Duodenal mucosa (tissue), 2 donors: ENCODE measurements at regions not wholly inside any gene's neighbourhood (a gene's known extent, or its start where the extent isn't known, plus 50 kb on each side); places are given as distances from the start of the nearest gene placed in this dataset.
"Not testable (repeated sequence)": the region's sequence is repeated elsewhere in the genome, so short reads cannot be mapped to it uniquely, and the experiment has no call there.

Experiments used
- H3K27ac ChIP-seq: one replicate; pipeline ENCODE4 v1.7.0; 2013; ENCODE audit warnings: low read depth, low read length
- H3K27me3 ChIP-seq, 2 donors: one replicate each; pipeline ENCODE4 v1.7.0; 2013; ENCODE audit warnings: low read length in 2 of 2, control low read depth in 1 of 2; ENCODE audit not compliant: insufficient read depth in 2 of 2, control insufficient read depth in 1 of 2
- H3K36me3 ChIP-seq, 2 donors: one replicate each; pipeline ENCODE4 v1.7.0; 2013; ENCODE audit warnings: low read length in 2 of 2, control low read depth in 1 of 2; ENCODE audit not compliant: insufficient read depth in 2 of 2, control insufficient read depth in 1 of 2
- H3K4me1 ChIP-seq, 2 donors: one replicate each; pipeline ENCODE4 v1.7.0; 2013; ENCODE audit warnings: low read length in 2 of 2, control low read depth in 1 of 2; ENCODE audit not compliant: insufficient read depth in 2 of 2, control insufficient read depth in 1 of 2
- H3K4me3 ChIP-seq, 2 donors: one replicate each; pipeline ENCODE4 v1.7.0; 2013; ENCODE audit warnings: low read length in 2 of 2, low read depth in 1 of 2
- H3K9ac ChIP-seq, 2 donors: one replicate each; pipeline ENCODE4 v1.7.0; 2013; ENCODE audit warnings: low read length in 2 of 2, low read depth in 1 of 2
- H3K9me3 ChIP-seq, 2 donors: one replicate each; pipeline ENCODE4 v1.7.0; 2013; ENCODE audit warnings: low read length in 2 of 2, control low read depth in 1 of 2; ENCODE audit not compliant: control insufficient read depth in 1 of 2

GRCh38 chr4:1566838-1567518 is 117.1 kb downstream of the FAM53A start:
- no peaks in the 10 kb centered on the region for H3K4me1 ChIP-seq
- no peak overlapping the region for H3K9ac ChIP-seq
- no peaks in the 10 kb centered on the region for H3K9me3 ChIP-seq
- H3K27me3 ChIP-seq: peaks cover 9 to 19% of the 10 kb centered on the region in 2 donors
- H3K27ac ChIP-seq: no peak overlapping the region
- H3K4me3 ChIP-seq: no peak overlapping the region
- H3K36me3 ChIP-seq: no peaks in the 10 kb centered on the region

GRCh38 chr4:1566301-1566837 is 117.7 kb downstream of the FAM53A start:
- H3K9me3 ChIP-seq, H3K27ac ChIP-seq, H3K36me3 ChIP-seq, H3K4me1 ChIP-seq, H3K9ac ChIP-seq, H3K4me3 ChIP-seq: not testable (repeated sequence)
- peaks cover 9 to 19% of the 10 kb centered on the region in 2 donors for H3K27me3 ChIP-seq

- Histone ChIP-seq H3K27me3 (peaks cover 9 to 19% of the 10 kb centered on the region in 2 donors), H3K4me3 (no peak overlapping the region), H3K27ac (no peak overlapping the region), H3K36me3 (no peaks in the 10 kb centered on the region), H3K4me1 (no peaks in the 10 kb centered on the region), H3K9ac (no peak overlapping the region), H3K9me3 (no peaks in the 10 kb centered on the region)
Measured at GRCh38 chr4:1565598-1566295, 118.4 kb downstream of the FAM53A start.

DNA sequence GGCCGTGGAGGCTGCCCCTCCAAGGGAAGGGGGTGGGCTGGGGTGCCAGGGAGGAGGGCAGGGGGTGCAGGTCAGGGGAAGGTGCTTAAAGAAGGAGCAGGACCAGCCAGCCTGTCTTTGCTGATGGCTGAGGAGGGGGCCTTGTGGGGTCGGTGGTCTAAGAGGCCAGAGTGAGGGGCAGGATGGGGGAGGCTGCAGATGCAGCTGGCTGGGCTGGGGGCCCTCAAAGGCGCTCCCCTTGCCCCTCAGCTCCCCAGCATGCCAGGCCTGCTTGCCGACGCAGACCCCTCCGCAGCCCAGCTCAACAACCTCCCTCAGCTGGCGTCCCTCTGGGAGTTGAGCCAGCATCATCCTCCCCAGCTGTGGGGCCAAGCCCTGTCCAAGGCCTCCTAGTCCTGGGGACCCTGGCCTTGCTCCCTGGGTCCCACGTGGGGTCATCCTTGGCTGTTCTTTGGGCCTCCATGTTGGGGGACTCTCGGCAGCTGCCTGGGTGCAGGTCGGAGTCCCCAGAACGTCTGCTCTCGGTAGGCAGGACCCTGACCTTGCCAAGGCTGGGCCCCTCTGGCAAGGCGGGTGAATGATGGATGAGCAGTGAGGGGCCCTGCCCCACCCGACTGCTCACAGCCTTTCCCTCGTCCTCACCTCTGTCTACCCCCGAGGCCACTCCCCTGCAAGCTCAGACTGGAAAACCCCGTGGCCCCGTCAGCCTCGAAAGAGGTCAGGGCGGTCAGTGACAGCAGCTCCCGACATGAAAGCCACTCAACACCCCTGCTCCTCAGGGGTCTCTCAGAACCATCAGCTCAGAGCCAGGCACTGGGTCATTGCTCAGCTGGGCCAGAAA is 119.4 kb downstream of the FAM53A start:
- Histone ChIP-seq H3K36me3 (no peaks in the 10 kb centered on the region), H3K4me1 (no peaks in the 10 kb centered on the region), H3K9ac (no peak overlapping the region)

DNA sequence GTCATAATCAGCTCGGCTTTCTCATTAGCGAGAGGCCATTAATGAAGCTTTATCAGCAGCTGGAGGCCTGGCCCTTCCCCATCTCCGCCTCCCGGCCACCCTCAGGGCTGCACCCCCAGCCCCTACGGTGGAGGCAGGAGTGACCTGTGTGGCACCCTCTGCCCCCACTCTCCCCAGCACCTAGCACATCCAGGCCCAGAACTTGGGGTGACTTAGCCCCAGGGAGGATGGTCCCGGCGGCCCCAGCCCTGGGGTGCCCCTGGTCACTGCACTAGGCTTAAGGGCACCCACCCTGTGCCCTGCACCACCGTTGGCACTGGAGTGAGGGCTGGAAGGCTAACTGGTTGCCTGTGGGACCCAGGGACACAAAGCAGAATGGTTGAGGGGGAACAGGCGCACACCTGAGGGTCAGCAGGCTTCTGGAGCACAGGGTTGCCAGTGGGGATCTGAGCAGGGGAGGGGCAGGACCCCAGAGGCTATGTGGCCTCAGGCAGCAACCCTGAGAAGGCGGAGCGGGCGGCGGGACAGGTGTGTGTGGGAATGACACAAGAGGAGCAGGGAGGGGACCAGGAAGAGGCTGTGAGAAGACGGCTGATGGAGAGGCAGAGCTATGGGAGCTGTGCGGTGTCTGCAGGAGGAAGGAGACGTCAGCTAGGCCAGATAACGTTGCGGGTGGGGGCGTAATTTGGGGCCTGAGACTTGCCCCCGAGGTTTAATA is 120.2 kb downstream of the FAM53A start:
- H3K36me3 ChIP-seq: no peaks in the 10 kb centered on the region
- no peaks in the 10 kb centered on the region for H3K4me1 ChIP-seq
- H3K4me3 ChIP-seq: no peak overlapping the region
- peaks cover 9 to 19% of the 10 kb centered on the region in 2 donors for H3K27me3 ChIP-seq
- no peak overlapping the region for H3K27ac ChIP-seq
- no peaks in the 10 kb centered on the region for H3K9me3 ChIP-seq
- H3K9ac ChIP-seq: no peak overlapping the region

More for the DNA sequence above, 119.4 kb downstream of the FAM53A start:
- no peaks in the 10 kb centered on the region for H3K9me3 ChIP-seq
- H3K27me3 ChIP-seq: peaks cover 9 to 19% of the 10 kb centered on the region in 2 donors
- no peak overlapping the region for H3K27ac ChIP-seq
- no peak overlapping the region for H3K4me3 ChIP-seq

DNA sequence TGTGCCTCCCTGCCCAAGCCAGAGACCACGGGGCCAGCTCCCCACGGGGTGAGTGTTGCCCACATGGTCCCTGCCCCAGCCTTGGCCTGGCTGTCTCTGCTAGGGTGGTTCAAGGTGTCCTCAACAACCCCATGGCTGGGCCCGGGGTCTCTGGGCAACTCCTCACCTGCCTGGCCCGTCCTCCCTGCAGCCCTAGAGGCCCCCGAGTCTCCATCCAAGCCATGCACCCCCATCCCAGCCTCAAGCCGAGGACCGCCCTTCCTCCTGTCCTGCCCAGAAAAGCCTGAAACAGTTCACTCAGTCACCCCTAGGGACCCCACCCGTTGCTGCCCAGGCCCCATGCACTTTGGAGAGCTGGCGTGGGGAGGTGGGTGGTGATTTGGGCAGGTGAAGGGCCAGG is 120.9 kb downstream of the FAM53A start:
- Histone ChIP-seq H3K4me1 (no peaks in the 10 kb centered on the region), H3K9ac (no peak overlapping the region), H3K36me3 (no peaks in the 10 kb centered on the region), H3K27ac (no peak overlapping the region), H3K4me3 (no peak overlapping the region), H3K9me3 (no peaks in the 10 kb centered on the region), H3K27me3 (peaks cover 9 to 19% of the 10 kb centered on the region in 2 donors)

- H3K4me3 ChIP-seq: no peak overlapping the region
- H3K9ac ChIP-seq: no peak overlapping the region
- H3K4me1 ChIP-seq: no peaks in the 10 kb centered on the region
- no peaks in the 10 kb centered on the region for H3K9me3 ChIP-seq
- H3K27me3 ChIP-seq: peaks cover 13 to 16% of the 10 kb centered on the region in 2 donors
- no peak overlapping the region for H3K27ac ChIP-seq
- no peaks in the 10 kb centered on the region for H3K36me3 ChIP-seq
Measured at GRCh38 chr4:1562771-1563170, 121.3 kb downstream of the FAM53A start.

DNA sequence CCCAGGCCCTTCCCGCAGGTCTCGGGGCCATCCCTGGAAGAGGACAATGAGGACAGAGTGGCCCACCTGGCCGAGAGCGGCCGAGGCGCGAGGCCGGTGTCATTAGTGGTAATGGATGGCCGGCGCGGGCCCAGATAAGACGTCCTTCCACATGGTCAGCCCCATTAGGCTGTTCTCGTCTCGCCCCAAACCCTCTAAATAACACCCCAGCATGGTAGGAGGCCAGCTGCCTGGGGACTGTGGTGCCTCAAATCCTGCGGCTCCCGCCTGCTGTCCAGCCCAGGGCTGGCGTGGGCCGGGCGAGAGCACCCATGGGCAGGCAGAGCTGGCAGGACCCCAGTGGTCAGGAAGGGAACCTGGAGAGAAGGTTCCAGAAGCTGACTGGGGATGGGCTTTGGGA is 121.7 kb downstream of the FAM53A start:
- H3K36me3 ChIP-seq: no peaks in the 10 kb centered on the region
- no peaks in the 10 kb centered on the region for H3K9me3 ChIP-seq
- H3K27ac ChIP-seq: no peak overlapping the region
- H3K9ac ChIP-seq: no peak overlapping the region
- H3K4me1 ChIP-seq: no peaks in the 10 kb centered on the region
- H3K4me3 ChIP-seq: no peak overlapping the region
- H3K27me3 ChIP-seq: peaks cover 12 to 15% of the 10 kb centered on the region in 2 donors

GRCh38 chr4:1561286-1561990 is 122.7 kb downstream of the FAM53A start:
- peaks cover 15 to 19% of the 10 kb centered on the region in 2 donors for H3K27me3 ChIP-seq
- no peak overlapping the region for H3K27ac ChIP-seq
- no peaks in the 10 kb centered on the region for H3K9me3 ChIP-seq
- no peaks in the 10 kb centered on the region for H3K4me1 ChIP-seq
- no peak overlapping the region for H3K4me3 ChIP-seq
- no peak overlapping the region for H3K9ac ChIP-seq
- no peaks in the 10 kb centered on the region for H3K36me3 ChIP-seq
